HepG2 (cell line): ENCODE measurements at regions not wholly inside any gene's neighbourhood (a gene's known extent, or its start where the extent isn't known, plus 50 kb on each side); places are given as distances from the start of the nearest gene placed in this dataset.
A peak's percentile ranks its signal among the peaks of the same experiment; 100 is the strongest.

ENCODE experiments used
- AHR ChIP-seq: IDR thresholded peaks from 2 replicates; pipeline ENCODE4 v1.6.1; 2018; ENCODE audit warnings: missing genetic modification reagents, missing compliant biosample characterization
- CBX2 ChIP-seq, 2 experiments: fragments of 200-600 bp in 1 of 2; sonication (generic); formaldehyde crosslinking in 1 of 2; IDR thresholded peaks; 2 replicates each; pipeline versions ENCODE4 v1.7.0 to v1.8.1; 2018 to 2022; ENCODE audit warnings: low read depth in 2 of 2, low read length in 1 of 2, mild to moderate bottlenecking in 1 of 2, missing genetic modification reagents in 1 of 2
- HBP1 ChIP-seq: IDR thresholded peaks from 2 replicates; pipeline ENCODE4 v1.6.1; 2016; ENCODE audit warnings: low read depth, control low read depth
- HMG20A ChIP-seq: IDR thresholded peaks from 2 replicates; pipeline ENCODE4 v1.6.1; 2016; ENCODE audit warnings: borderline replicate concordance
- JUN ChIP-seq: sonication (generic); formaldehyde crosslinking; IDR thresholded peaks from 2 replicates; pipeline ENCODE4 v1.4.0; 2020; ENCODE audit warnings: mild to moderate bottlenecking, missing genetic modification reagents
- MAZ ChIP-seq, 2 experiments: sonication (generic) in 1 of 2; formaldehyde crosslinking in 1 of 2; IDR thresholded peaks; 2 replicates each; pipeline versions ENCODE4 v1.5.0 to v1.6.1; 2012 to 2020; ENCODE audit warnings: low read depth in 2 of 2, mild to moderate bottlenecking in 2 of 2, borderline replicate concordance in 1 of 2, improper control_type of control experiment in 1 of 2, low read length in 1 of 2, missing genetic modification reagents in 1 of 2, moderate library complexity in 1 of 2
- MEIS1 ChIP-seq: sonication (generic); formaldehyde crosslinking; IDR thresholded peaks from 2 replicates; pipeline ENCODE4 v1.9.0; 2021; ENCODE audit warnings: mild to moderate bottlenecking, missing genetic modification reagents, moderate library complexity, borderline replicate concordance
- NFYB ChIP-seq: sonication (generic); formaldehyde crosslinking; IDR thresholded peaks from 2 replicates; pipeline ENCODE4 v1.4.0; 2020; ENCODE audit warnings: missing genetic modification reagents
- PCBP1 ChIP-seq: fragments of 200-400 bp; formaldehyde crosslinking; IDR thresholded peaks from 2 replicates; pipeline ENCODE4 v1.6.1; 2017; ENCODE audit warnings: mild to moderate bottlenecking, low read depth, low read length, borderline replicate concordance
- POLR2AphosphoS2 ChIP-seq: IDR thresholded peaks from 2 replicates; pipeline ENCODE4 v1.6.1; 2011; ENCODE audit warnings: low read depth, low read length, improper control_type of control experiment
- RELA ChIP-seq: sonication (generic); formaldehyde crosslinking; IDR thresholded peaks from 2 replicates; pipeline ENCODE4 v1.4.0; 2020; ENCODE audit warnings: missing genetic modification reagents
- REXO4 ChIP-seq: sonication (generic); formaldehyde crosslinking; IDR thresholded peaks from 2 replicates; pipeline ENCODE4 v1.8.0; 2022; ENCODE audit warnings: missing genetic modification reagents, mild to moderate bottlenecking, borderline replicate concordance
- U2AF2 ChIP-seq: fragments of 200-400 bp; formaldehyde crosslinking; IDR thresholded peaks from 2 replicates; pipeline ENCODE4 v1.6.1; 2017; ENCODE audit warnings: low read depth, mild to moderate bottlenecking, low read length
- ZNF256 ChIP-seq: sonication (generic); formaldehyde crosslinking; conservative IDR thresholded peaks from 2 replicates; pipeline ENCODE4 v1.4.0; 2020; ENCODE audit warnings: missing genetic modification reagents
- ZNF276 ChIP-seq: sonication (generic); formaldehyde crosslinking; IDR thresholded peaks from 2 replicates; pipeline ENCODE4 v1.4.0; 2020; ENCODE audit warnings: mild to moderate bottlenecking, low read depth, missing genetic modification reagents
- ZNF296 ChIP-seq: sonication (generic); formaldehyde crosslinking; conservative IDR thresholded peaks from 2 replicates; pipeline ENCODE4 v1.5.0; 2020; ENCODE audit warnings: mild to moderate bottlenecking, missing genetic modification reagents
- ZNF558 ChIP-seq: sonication (generic); formaldehyde crosslinking; IDR thresholded peaks from 2 replicates; pipeline ENCODE4 v1.9.0; 2022; ENCODE audit warnings: mild to moderate bottlenecking, missing genetic modification reagents, borderline replicate concordance
- ZNF766 ChIP-seq: sonication (generic); formaldehyde crosslinking; IDR thresholded peaks from 2 replicates; pipeline ENCODE4 v1.5.0; 2020; ENCODE audit warnings: missing genetic modification reagents, borderline replicate concordance
- ZNF775 ChIP-seq: sonication (generic); formaldehyde crosslinking; IDR thresholded peaks from 2 replicates; pipeline ENCODE4 v1.4.0; 2020; ENCODE audit warnings: missing genetic modification reagents, mild to moderate bottlenecking, moderate library complexity, borderline replicate concordance
- TF ChIP-seq, protein P1 (sequence below): sonication (generic); formaldehyde crosslinking; IDR thresholded peaks from 2 replicates; pipeline ENCODE4 v1.4.0; 2020; ENCODE audit warnings: missing genetic modification reagents, mild to moderate bottlenecking, borderline replicate concordance
- TF ChIP-seq, protein P2 (sequence below): sonication (generic); formaldehyde crosslinking; IDR thresholded peaks from 2 replicates; pipeline ENCODE4 v1.5.1; 2020; ENCODE audit warnings: mild to moderate bottlenecking, missing genetic modification reagents, borderline replicate concordance

GRCh38 chr2:8627692-8628085 lies 54.2 kb upstream of the ID2 start (continued):
- TF ChIP-seq, protein P1, sequence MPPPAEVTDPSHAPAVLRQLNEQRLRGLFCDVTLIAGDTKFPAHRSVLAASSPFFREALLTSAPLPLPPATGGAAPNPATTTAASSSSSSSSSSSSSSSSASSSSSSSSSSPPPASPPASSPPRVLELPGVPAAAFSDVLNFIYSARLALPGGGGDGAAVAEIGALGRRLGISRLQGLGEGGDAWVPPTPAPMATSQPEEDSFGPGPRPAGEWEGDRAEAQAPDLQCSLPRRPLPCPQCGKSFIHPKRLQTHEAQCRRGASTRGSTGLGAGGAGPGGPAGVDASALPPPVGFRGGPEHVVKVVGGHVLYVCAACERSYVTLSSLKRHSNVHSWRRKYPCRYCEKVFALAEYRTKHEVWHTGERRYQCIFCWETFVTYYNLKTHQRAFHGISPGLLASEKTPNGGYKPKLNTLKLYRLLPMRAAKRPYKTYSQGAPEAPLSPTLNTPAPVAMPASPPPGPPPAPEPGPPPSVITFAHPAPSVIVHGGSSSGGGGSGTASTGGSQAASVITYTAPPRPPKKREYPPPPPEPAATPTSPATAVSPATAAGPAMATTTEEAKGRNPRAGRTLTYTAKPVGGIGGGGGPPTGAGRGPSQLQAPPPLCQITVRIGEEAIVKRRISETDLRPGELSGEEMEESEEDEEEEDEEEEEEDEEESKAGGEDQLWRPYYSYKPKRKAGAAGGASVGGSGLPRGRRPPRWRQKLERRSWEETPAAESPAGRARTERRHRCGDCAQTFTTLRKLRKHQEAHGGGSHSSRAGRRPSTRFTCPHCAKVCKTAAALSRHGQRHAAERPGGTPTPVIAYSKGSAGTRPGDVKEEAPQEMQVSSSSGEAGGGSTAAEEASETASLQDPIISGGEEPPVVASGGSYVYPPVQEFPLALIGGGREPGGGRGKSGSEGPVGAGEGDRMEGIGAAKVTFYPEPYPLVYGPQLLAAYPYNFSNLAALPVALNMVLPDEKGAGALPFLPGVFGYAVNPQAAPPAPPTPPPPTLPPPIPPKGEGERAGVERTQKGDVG: no peak
- TF ChIP-seq HMG20A (peak; percentile 59; the same call in 1 of the 2 replicates), ZNF766 (CRISPR knock-in tag) (no peak), HBP1 (no peak), AHR (no peak), MEIS1 (CRISPR knock-in tag) (no peak), ZNF775 (CRISPR knock-in tag) (no peak), RELA (CRISPR knock-in tag) (peak; percentile 86; the same call in 1 of the 2 replicates), MAZ (IDR thresholded peaks at IDR 0.05; ENCODE audit: borderline replicate concordance, low read depth, low read length) (peak; percentile 29; the same call in 1 of the 2 replicates), MAZ (CRISPR knock-in tag; IDR thresholded peaks at IDR 0.05; ENCODE audit: low read depth) (no peak; the same call in 1 of the 2 replicates), ZNF256 (CRISPR knock-in tag) (no peak), JUN (CRISPR knock-in tag) (no peak), PCBP1 (no peak), REXO4 (CRISPR knock-in tag) (no peak), POLR2AphosphoS2 (no peak), NFYB (CRISPR knock-in tag) (no peak), U2AF2 (no peak), ZNF276 (CRISPR knock-in tag) (no peak), CBX2 (IDR thresholded peaks at IDR 0.05; ENCODE audit: low read depth, low read length) (no peak), CBX2 (CRISPR knock-in tag; IDR thresholded peaks at IDR 0.05; ENCODE audit: low read depth) (0 out of 2 replicates have a peak, but pooled peaks have one; percentile 56), ZNF296 (no peak), ZNF558 (peak; percentile 82; the same call in 1 of the 2 replicates)
- TF ChIP-seq, protein P2, sequence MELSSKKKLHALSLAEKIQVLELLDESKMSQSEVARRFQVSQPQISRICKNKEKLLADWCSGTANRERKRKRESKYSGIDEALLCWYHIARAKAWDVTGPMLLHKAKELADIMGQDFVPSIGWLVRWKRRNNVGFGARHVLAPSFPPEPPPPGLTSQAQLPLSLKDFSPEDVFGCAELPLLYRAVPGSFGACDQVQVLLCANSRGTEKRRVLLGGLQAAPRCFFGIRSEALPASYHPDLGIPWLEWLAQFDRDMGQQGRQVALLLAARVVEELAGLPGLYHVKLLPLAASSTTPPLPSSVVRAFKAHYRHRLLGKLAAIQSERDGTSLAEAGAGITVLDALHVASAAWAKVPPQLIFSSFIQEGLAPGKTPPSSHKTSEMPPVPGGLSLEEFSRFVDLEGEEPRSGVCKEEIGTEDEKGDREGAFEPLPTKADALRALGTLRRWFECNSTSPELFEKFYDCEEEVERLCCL (CRISPR knock-in tag): peak; percentile 10; the same call in 1 of the 2 replicates
